ENCODE measurements at regions not wholly inside any gene's neighbourhood (a gene's known extent, or its start where the extent isn't known, plus 50 kb on each side); places are given as distances from the start of the nearest gene placed in this dataset.

GRCh38 chr16:6642271-6642670, 690.4 kb upstream of the RBFOX1 start:
- DNase-seq (ENCODE audit: low read depth): no peak
- TF ChIP-seq CTCF (IDR thresholded peaks at IDR 0.05; ENCODE audit: insufficient read depth, low read depth, low read length): no peak
- H3K4me3 ChIP-seq (ENCODE audit: low read depth, low read length): no peak overlapping the region

GRCh38 chr16:6641091-6641490, 691.6 kb upstream of the RBFOX1 start:
- no peak for TF ChIP-seq CTCF (IDR thresholded peaks at IDR 0.05; ENCODE audit: insufficient read depth, low read depth, low read length)
- no peak overlapping the region for H3K4me3 ChIP-seq (ENCODE audit: low read depth, low read length)
- no peak for DNase-seq (ENCODE audit: low read depth)

- DNase-seq (ENCODE audit: low read depth): no peak
- H3K4me3 ChIP-seq (ENCODE audit: low read depth, low read length): no peak overlapping the region
- no peak for TF ChIP-seq CTCF (IDR thresholded peaks at IDR 0.05; ENCODE audit: insufficient read depth, low read depth, low read length)
Observed at GRCh38 chr16:6636457-6636856, 696.2 kb upstream of the RBFOX1 start.

GRCh38 chr16:6634151-6634550, 698.5 kb upstream of the RBFOX1 start:
- no peak overlapping the region for H3K4me3 ChIP-seq (ENCODE audit: low read depth, low read length)
- no peak for DNase-seq (ENCODE audit: low read depth)
- TF ChIP-seq CTCF (IDR thresholded peaks at IDR 0.05; ENCODE audit: insufficient read depth, low read depth, low read length): no peak

- DNase-seq (ENCODE audit: low read depth): no peak
- H3K4me3 ChIP-seq (ENCODE audit: low read depth, low read length): no peak overlapping the region
- no peak for TF ChIP-seq CTCF (IDR thresholded peaks at IDR 0.05; ENCODE audit: insufficient read depth, low read depth, low read length)
Observed at GRCh38 chr16:6633456-6633855, 699.2 kb upstream of the RBFOX1 start.

GRCh38 chr16:6629110-6629509, 703.5 kb upstream of the RBFOX1 start:
- no peak overlapping the region for H3K4me3 ChIP-seq (ENCODE audit: low read depth, low read length)
- DNase-seq (ENCODE audit: low read depth): no peak
- no peak for TF ChIP-seq CTCF (IDR thresholded peaks at IDR 0.05; ENCODE audit: insufficient read depth, low read depth, low read length)

GRCh38 chr16:6625606-6626005, 707.0 kb upstream of the RBFOX1 start:
- TF ChIP-seq CTCF (IDR thresholded peaks at IDR 0.05; ENCODE audit: insufficient read depth, low read depth, low read length): no peak

More at GRCh38 chr16:6625606-6626005, 707.0 kb upstream of the RBFOX1 start:
- no peak overlapping the region for H3K4me3 ChIP-seq (ENCODE audit: low read depth, low read length)
- DNase-seq (ENCODE audit: low read depth): no peak

Data from fibroblast of villous mesenchyme (primary cell).